ENCODE measurements at regions not wholly inside any gene's neighbourhood (a gene's known extent, or its start where the extent isn't known, plus 50 kb on each side); places are given as distances from the start of the nearest gene placed in this dataset.

- Histone ChIP-seq H3K4me3 (ENCODE audit: low read depth in 1 of 2, low read length in 2 of 2) (no peak overlapping the region), H3K9me3 (ENCODE audit: control insufficient read depth in 1 of 2, low read length in 2 of 2) (no peaks in the 10 kb centered on the region), H3K27ac (ENCODE audit: low read length) (no peak overlapping the region), H3K27me3 (ENCODE audit: low read depth, low read length) (no peaks in the 10 kb centered on the region), H3K4me1 (ENCODE audit: control insufficient read depth in 1 of 2, insufficient read depth in 2 of 2, low read length in 2 of 2) (no peaks in the 10 kb centered on the region), H3K36me3 (ENCODE audit: control insufficient read depth in 1 of 2, insufficient read depth in 2 of 2, low read length in 2 of 2) (no peaks in the 10 kb centered on the region)
Observed at GRCh38 chr14:49991491-49991890, 98.6 kb downstream of the ARF6 start.

GRCh38 chr14:49992036-49992435 is 99.2 kb downstream of the ARF6 start:
- H3K36me3 ChIP-seq (ENCODE audit: control insufficient read depth in 1 of 2, insufficient read depth in 2 of 2, low read length in 2 of 2): no peaks in the 10 kb centered on the region
- H3K4me1 ChIP-seq (ENCODE audit: control insufficient read depth in 1 of 2, insufficient read depth in 2 of 2, low read length in 2 of 2): no peaks in the 10 kb centered on the region
- no peak overlapping the region for H3K4me3 ChIP-seq (ENCODE audit: low read depth in 1 of 2, low read length in 2 of 2)
- no peaks in the 10 kb centered on the region for H3K27me3 ChIP-seq (ENCODE audit: low read depth, low read length)
- H3K27ac ChIP-seq (ENCODE audit: low read length): no peak overlapping the region
- no peaks in the 10 kb centered on the region for H3K9me3 ChIP-seq (ENCODE audit: control insufficient read depth in 1 of 2, low read length in 2 of 2)

GRCh38 chr14:49992448-49992847 is 99.6 kb downstream of the ARF6 start:
- Histone ChIP-seq H3K9me3 (ENCODE audit: control insufficient read depth in 1 of 2, low read length in 2 of 2) (no peaks in the 10 kb centered on the region), H3K4me3 (ENCODE audit: low read depth in 1 of 2, low read length in 2 of 2) (no peak overlapping the region), H3K27me3 (ENCODE audit: low read depth, low read length) (no peaks in the 10 kb centered on the region), H3K4me1 (ENCODE audit: control insufficient read depth in 1 of 2, insufficient read depth in 2 of 2, low read length in 2 of 2) (no peaks in the 10 kb centered on the region), H3K27ac (ENCODE audit: low read length) (no peak overlapping the region), H3K36me3 (ENCODE audit: control insufficient read depth in 1 of 2, insufficient read depth in 2 of 2, low read length in 2 of 2) (no peaks in the 10 kb centered on the region)

- H3K27ac ChIP-seq (ENCODE audit: low read length): no peak overlapping the region
- no peaks in the 10 kb centered on the region for H3K4me1 ChIP-seq (ENCODE audit: control insufficient read depth in 1 of 2, insufficient read depth in 2 of 2, low read length in 2 of 2)
- no peaks in the 10 kb centered on the region for H3K27me3 ChIP-seq (ENCODE audit: low read depth, low read length)
- no peak overlapping the region for H3K4me3 ChIP-seq (ENCODE audit: low read depth in 1 of 2, low read length in 2 of 2)
- H3K36me3 ChIP-seq (ENCODE audit: control insufficient read depth in 1 of 2, insufficient read depth in 2 of 2, low read length in 2 of 2): no peaks in the 10 kb centered on the region
- no peaks in the 10 kb centered on the region for H3K9me3 ChIP-seq (ENCODE audit: control insufficient read depth in 1 of 2, low read length in 2 of 2)
Observed at GRCh38 chr14:49992901-49993339, 100.0 kb downstream of the ARF6 start.

- H3K4me3 ChIP-seq (ENCODE audit: low read depth in 1 of 2, low read length in 2 of 2): no peak overlapping the region
- H3K4me1 ChIP-seq (ENCODE audit: control insufficient read depth in 1 of 2, insufficient read depth in 2 of 2, low read length in 2 of 2): no peaks in the 10 kb centered on the region
- no peaks in the 10 kb centered on the region for H3K36me3 ChIP-seq (ENCODE audit: control insufficient read depth in 1 of 2, insufficient read depth in 2 of 2, low read length in 2 of 2)
- no peaks in the 10 kb centered on the region for H3K9me3 ChIP-seq (ENCODE audit: control insufficient read depth in 1 of 2, low read length in 2 of 2)
- no peaks in the 10 kb centered on the region for H3K27me3 ChIP-seq (ENCODE audit: low read depth, low read length)
- H3K27ac ChIP-seq (ENCODE audit: low read length): no peak overlapping the region
Observed at GRCh38 chr14:49993565-49993964, 100.7 kb downstream of the ARF6 start.

GRCh38 chr14:49994951-49995561 is 102.2 kb downstream of the ARF6 start:
- Histone ChIP-seq H3K27me3 (ENCODE audit: low read depth, low read length) (no peaks in the 10 kb centered on the region), H3K27ac (ENCODE audit: low read length) (no peak overlapping the region), H3K4me1 (ENCODE audit: control insufficient read depth in 1 of 2, insufficient read depth in 2 of 2, low read length in 2 of 2) (peaks cover 5 to 13% of the 10 kb centered on the region in 2 donors), H3K36me3 (ENCODE audit: control insufficient read depth in 1 of 2, insufficient read depth in 2 of 2, low read length in 2 of 2) (no peaks in the 10 kb centered on the region), H3K9me3 (ENCODE audit: control insufficient read depth in 1 of 2, low read length in 2 of 2) (no peaks in the 10 kb centered on the region), H3K4me3 (ENCODE audit: low read depth in 1 of 2, low read length in 2 of 2) (no peak overlapping the region)

GRCh38 chr14:49997991-49998390 is 105.1 kb downstream of the ARF6 start:
- H3K27ac ChIP-seq (ENCODE audit: low read length): no peak overlapping the region
- H3K27me3 ChIP-seq (ENCODE audit: low read depth, low read length): no peaks in the 10 kb centered on the region
- no peaks in the 10 kb centered on the region for H3K36me3 ChIP-seq (ENCODE audit: control insufficient read depth in 1 of 2, insufficient read depth in 2 of 2, low read length in 2 of 2)
- H3K9me3 ChIP-seq (ENCODE audit: control insufficient read depth in 1 of 2, low read length in 2 of 2): no peaks in the 10 kb centered on the region
- peaks cover 21 to 27% of the 10 kb centered on the region in 2 donors for H3K4me1 ChIP-seq (ENCODE audit: control insufficient read depth in 1 of 2, insufficient read depth in 2 of 2, low read length in 2 of 2)
- H3K4me3 ChIP-seq (ENCODE audit: low read depth in 1 of 2, low read length in 2 of 2): no peak overlapping the region

GRCh38 chr14:49999146-49999761 is 106.4 kb downstream of the ARF6 start:
- Histone ChIP-seq H3K36me3 (ENCODE audit: control insufficient read depth in 1 of 2, insufficient read depth in 2 of 2, low read length in 2 of 2) (no peaks in the 10 kb centered on the region), H3K27ac (ENCODE audit: low read length) (peak overlapping the region; percentile 92), H3K27me3 (ENCODE audit: low read depth, low read length) (no peaks in the 10 kb centered on the region), H3K4me3 (ENCODE audit: low read depth in 1 of 2, low read length in 2 of 2) (no peak overlapping the region), H3K4me1 (ENCODE audit: control insufficient read depth in 1 of 2, insufficient read depth in 2 of 2, low read length in 2 of 2) (peaks cover 21 to 27% of the 10 kb centered on the region in 2 donors), H3K9me3 (ENCODE audit: control insufficient read depth in 1 of 2, low read length in 2 of 2) (no peaks in the 10 kb centered on the region)

- H3K27me3 ChIP-seq (ENCODE audit: low read depth, low read length): no peaks in the 10 kb centered on the region
- H3K4me1 ChIP-seq (ENCODE audit: control insufficient read depth in 1 of 2, insufficient read depth in 2 of 2, low read length in 2 of 2): peaks cover 21 to 27% of the 10 kb centered on the region in 2 donors
- no peaks in the 10 kb centered on the region for H3K36me3 ChIP-seq (ENCODE audit: control insufficient read depth in 1 of 2, insufficient read depth in 2 of 2, low read length in 2 of 2)
- no peaks in the 10 kb centered on the region for H3K9me3 ChIP-seq (ENCODE audit: control insufficient read depth in 1 of 2, low read length in 2 of 2)
- H3K4me3 ChIP-seq (ENCODE audit: low read depth in 1 of 2, low read length in 2 of 2): no peak overlapping the region
- H3K27ac ChIP-seq (ENCODE audit: low read length): peak overlapping the region; percentile 92
Observed at GRCh38 chr14:49999826-50000379, 107.0 kb downstream of the ARF6 start.

- peaks cover 21 to 27% of the 10 kb centered on the region in 2 donors for H3K4me1 ChIP-seq (ENCODE audit: control insufficient read depth in 1 of 2, insufficient read depth in 2 of 2, low read length in 2 of 2)
Observed at GRCh38 chr14:50000380-50001150, 107.7 kb downstream of the ARF6 start.

More at GRCh38 chr14:50000380-50001150, 107.7 kb downstream of the ARF6 start:
- H3K9me3 ChIP-seq (ENCODE audit: control insufficient read depth in 1 of 2, low read length in 2 of 2): no peaks in the 10 kb centered on the region
- H3K27me3 ChIP-seq (ENCODE audit: low read depth, low read length): no peaks in the 10 kb centered on the region
- H3K4me3 ChIP-seq (ENCODE audit: low read depth in 1 of 2, low read length in 2 of 2): peak overlapping the region in 1 of 2 donors; percentile 31
- peak overlapping the region; percentile 92 for H3K27ac ChIP-seq (ENCODE audit: low read length)
- H3K36me3 ChIP-seq (ENCODE audit: control insufficient read depth in 1 of 2, insufficient read depth in 2 of 2, low read length in 2 of 2): no peaks in the 10 kb centered on the region

Data from muscle layer of duodenum (tissue), 2 donors.